GM18505 (cell line): ENCODE measurements at regions not wholly inside any gene's neighbourhood (a gene's known extent, or its start where the extent isn't known, plus 50 kb on each side); places are given as distances from the start of the nearest gene placed in this dataset.

Source experiments
- ATAC-seq: cut with Tn5 transposase; IDR thresholded peaks from one replicate; pipeline ENCODE4 v1.9.1; 2021; ENCODE audit not compliant: unreplicated experiment
- POLR2A ChIP-seq: IDR thresholded peaks from 4 replicates; pipeline ENCODE4 v1.6.1; 2011; ENCODE audit warnings: borderline replicate concordance; ENCODE audit not compliant: insufficient read depth, insufficient read length; ENCODE audit errors: extremely low read depth

DNA sequence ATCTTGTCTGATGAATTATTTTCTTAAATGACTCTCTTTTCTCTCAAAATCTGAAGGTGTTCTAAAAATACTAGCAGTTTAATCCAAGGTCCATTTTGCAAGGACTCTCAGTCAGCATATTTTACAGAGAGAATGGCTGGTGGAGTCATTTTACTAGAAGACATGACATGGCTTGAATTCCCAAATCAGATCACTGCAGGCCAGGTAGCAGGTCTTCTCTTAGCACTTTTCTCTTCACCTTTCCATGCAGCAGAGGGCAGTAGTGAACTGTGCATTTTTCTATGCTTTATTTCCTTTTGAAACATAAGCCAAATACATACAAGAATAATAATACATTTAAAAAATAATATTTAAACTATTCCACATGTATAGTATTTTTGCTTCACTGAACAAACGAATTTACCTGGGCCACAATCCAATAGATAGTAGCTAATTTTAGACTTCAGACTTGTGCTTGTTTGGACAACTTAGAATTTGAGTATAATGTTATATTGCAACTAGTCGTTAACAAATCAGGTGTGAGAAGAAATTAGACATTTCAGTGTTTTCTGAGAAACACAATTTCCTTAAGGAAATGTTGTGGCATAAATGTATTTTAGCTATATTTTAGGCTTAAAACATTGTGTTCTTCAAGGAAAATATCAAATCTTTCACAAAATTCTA is 289.4 kb upstream of the DAB2 start:
- no peak for ATAC-seq
- TF ChIP-seq POLR2A = no peak

DNA sequence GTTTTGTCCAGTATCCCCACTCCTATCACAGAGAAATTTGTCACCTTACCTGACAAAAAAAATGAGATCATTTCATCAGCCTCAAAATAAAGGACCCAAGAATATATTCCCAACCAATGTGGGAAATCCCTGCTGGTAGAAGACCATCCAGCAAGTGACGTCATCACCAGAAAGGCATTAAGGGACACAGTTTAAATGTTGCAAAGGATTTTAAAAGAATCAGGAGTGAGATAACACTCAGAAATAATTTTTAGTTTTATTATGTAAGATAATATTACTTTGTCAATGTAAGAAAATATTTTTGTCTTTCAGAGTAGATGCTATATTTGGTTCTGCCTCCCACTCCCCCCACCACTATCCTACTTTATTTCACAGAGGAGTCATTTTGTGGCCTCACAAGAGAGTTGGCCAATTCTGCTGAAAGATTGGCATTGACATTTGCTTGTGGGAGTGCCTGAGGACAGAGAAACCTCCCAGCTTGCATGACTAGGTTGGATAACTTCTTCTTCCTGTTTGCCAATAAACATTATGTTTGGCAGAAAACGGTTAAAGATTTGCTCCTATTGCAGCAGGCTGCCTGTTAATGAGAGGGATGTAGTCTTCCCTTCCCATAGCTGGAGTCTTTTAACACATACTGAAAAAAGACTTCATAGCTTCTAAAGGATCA is 288.6 kb upstream of the DAB2 start:
- TF ChIP-seq POLR2A = no peak
- ATAC-seq = no peak

DNA sequence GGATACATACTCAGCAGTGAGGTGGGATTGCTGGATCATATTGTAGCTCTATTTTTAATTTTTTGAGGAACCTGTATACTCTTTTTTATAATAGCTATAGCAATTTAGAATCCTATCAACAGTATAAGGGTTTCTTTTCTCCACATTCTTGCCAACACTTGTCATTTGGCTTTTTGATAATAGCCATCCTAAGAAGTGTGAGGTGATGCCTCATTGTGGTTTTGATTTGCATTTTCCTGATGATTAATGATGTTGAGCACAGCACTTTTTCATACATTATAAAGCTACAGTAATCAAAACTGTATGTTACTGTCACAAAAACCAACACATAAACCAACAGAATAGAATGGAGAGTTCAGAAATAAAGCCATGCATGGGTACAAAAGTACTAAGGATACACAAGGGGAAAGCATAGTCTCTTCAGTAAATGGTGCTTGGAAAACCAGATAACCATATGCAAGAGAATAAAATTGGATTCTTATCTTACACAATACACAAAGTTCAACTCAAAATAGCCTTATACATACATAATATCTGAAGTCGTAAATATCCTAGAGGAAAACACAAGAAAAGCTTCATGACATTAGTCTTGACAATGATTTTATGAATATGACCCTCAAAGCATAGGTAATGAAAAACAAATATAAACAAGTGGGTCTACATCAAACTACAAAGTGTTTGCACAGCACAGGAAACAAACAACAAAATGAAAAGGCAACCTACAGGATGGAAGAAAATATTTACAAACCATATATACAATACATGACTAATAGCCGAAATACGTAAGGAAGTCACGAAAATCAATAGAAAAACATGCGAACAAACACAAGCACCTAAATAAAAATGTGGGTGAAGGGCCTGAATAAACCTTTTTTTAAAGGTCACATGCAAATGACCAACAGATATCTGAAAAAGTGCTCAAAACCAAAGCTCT is 287.8 kb upstream of the DAB2 start:
- no peak for TF ChIP-seq POLR2A
- ATAC-seq = no peak

DNA sequence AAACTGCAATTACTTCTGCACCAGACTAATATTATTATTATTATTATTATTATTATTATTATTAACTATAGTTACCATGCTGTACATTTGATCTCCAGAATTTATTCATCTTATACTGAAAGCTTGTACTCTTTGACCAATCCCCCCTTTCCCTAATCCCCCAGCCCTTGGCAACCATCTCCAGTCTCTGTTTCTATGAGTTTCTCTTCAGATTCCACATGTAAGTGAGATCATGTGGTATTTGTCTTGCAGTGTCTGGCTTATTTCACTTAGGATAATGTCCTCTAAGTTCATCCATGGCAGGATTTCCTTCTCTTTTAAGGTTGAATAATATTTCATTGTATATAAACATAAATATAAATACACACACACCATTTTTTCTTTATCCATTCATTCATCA is 287.0 kb upstream of the DAB2 start:
- ATAC-seq = no peak
- no peak for TF ChIP-seq POLR2A

- no peak for ATAC-seq
- TF ChIP-seq POLR2A = no peak
Measured at GRCh38 chr5:39709032-39709431, 284.3 kb upstream of the DAB2 start.

DNA sequence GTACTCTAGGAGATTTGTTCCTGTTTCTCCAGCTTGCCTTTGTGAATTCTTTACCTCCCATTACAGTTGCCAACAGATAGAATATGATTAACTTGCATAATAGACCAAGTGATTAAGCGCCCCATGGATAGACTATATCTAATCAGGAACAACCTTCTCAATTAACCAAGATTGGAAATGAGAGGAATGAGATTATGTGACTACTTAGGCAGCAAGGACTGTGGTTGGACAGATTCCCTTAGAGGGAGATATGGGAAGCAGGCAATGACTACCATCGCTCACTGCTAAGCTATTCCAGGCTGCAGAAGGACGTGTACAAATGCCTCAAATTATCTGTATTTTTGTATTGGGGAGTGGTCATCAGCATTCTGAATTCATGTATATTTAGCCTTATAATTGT is 278.1 kb upstream of the DAB2 start:
- TF ChIP-seq POLR2A = no peak
- ATAC-seq = no peak

GRCh38 chr5:39700523-39700922 is 275.7 kb upstream of the DAB2 start:
- ATAC-seq = no peak
- TF ChIP-seq POLR2A = no peak

- no peak for TF ChIP-seq POLR2A
- ATAC-seq = no peak
Measured at GRCh38 chr5:39698838-39699560, 274.2 kb upstream of the DAB2 start.

GRCh38 chr5:39697881-39698280 is 273.1 kb upstream of the DAB2 start:
- no peak for TF ChIP-seq POLR2A
- ATAC-seq = no peak

DNA sequence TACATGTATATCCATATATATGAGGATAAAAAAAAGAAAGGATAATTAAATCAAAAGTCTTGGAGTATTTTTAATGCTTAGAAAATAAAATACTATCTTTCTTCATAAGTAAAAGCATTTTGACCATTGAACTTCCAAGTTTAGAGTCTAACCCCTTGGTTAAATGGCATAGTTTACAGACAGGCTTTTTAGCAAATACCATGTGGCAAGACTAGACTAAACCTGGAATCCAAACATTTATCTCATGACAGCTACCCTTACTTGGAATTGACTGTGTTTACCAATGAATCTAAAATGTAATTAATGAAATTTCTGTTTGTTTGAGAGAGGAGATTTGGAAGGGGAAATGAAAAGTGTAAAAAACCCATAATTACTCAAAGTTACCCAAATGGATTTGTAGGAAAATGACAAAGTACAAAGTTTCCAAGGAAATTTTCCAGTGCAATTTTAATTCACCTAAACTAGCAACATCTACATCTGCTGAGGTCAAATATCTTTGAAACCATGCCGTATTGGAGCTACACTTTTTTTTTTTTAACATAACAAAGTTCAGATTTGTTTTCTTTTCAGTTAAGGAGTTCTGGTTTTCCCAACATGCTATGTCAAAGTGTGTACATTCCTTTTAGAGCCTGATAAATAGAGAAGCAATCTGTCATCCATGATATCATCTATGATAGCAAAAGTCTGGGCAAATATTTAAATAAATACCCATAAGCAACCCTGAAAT is 272.1 kb upstream of the DAB2 start:
- ATAC-seq = no peak
- TF ChIP-seq POLR2A = no peak

GRCh38 chr5:39691993-39692392 is 267.2 kb upstream of the DAB2 start:
- ATAC-seq = no peak
- TF ChIP-seq POLR2A = no peak

- no peak for TF ChIP-seq POLR2A
- no peak for ATAC-seq
Measured at GRCh38 chr5:39691136-39691535, 266.4 kb upstream of the DAB2 start.
